IMR-90 (cell line): ENCODE measurements at regions not wholly inside any gene's neighbourhood (a gene's known extent, or its start where the extent isn't known, plus 50 kb on each side); places are given as distances from the start of the nearest gene placed in this dataset.

Experiments used
- ATAC-seq: fragments of 200-7000 bp; cut with Tn5 transposase; 2 replicates; pipeline ENCODE4 v1.9.1; 2020; ENCODE audit warnings: low read depth, mild to moderate bottlenecking, moderate library complexity
- BruUV-seq: library from RNA; stranded (reverse); fragments of 400-500 nt; replicated peaks from 2 replicates; lab custom pipeline; 2021; lab: Mats Ljungman, UMichigan
- CTCF ChIA-PET: fragments of 300-600 bp; formaldehyde crosslinking; extraction: SDS; loops from one replicate; lab custom pipeline; 2021; ENCODE audit warnings: antibody characterized with exemption; lab: Yijun Ruan, JAX
- POLR2A ChIA-PET: fragments of 300-600 bp; sonication (Branson Sonifier 250); formaldehyde crosslinking; loops from one replicate; lab custom pipeline; 2022; ENCODE audit warnings: antibody characterized with exemption; ENCODE audit not compliant: unreplicated experiment; lab: Charles Lee
- DNase-seq: peaks from one replicate; pipeline ENCODE4 v3.0.0; 2013
- H2AFZ ChIP-seq: replicated peaks from 2 replicates; pipeline ENCODE3; 2013; ENCODE audit warnings: low read length, mild to moderate bottlenecking; ENCODE audit not compliant: poor library complexity
- H2AK5ac ChIP-seq: 2 replicates; pipeline ENCODE4 v1.6.1; 2013; ENCODE audit warnings: low read depth, low read length, inconsistent platforms
- H2AK9ac ChIP-seq: replicated peaks from 2 replicates; pipeline ENCODE3; 2013; ENCODE audit warnings: mild to moderate bottlenecking, low read depth, low read length, moderate library complexity; ENCODE audit not compliant: poor library complexity
- H2BK120ac ChIP-seq: 2 replicates; pipeline ENCODE4 v1.6.1; 2013; ENCODE audit warnings: low read depth, low read length, inconsistent platforms
- H2BK15ac ChIP-seq: 3 replicates; pipeline ENCODE4 v1.6.1; 2013; ENCODE audit warnings: low read depth, low read length, inconsistent platforms
- H2BK20ac ChIP-seq: 2 replicates; pipeline ENCODE4 v1.6.1; 2013; ENCODE audit warnings: low read depth, mild to moderate bottlenecking, inconsistent platforms, low read length, moderate library complexity
- H2BK5ac ChIP-seq: 2 replicates; pipeline ENCODE4 v1.6.1; 2013; ENCODE audit warnings: mild to moderate bottlenecking, low read depth, low read length, inconsistent platforms; ENCODE audit not compliant: poor library complexity, severe bottlenecking
- H3K14ac ChIP-seq: replicated peaks from 2 replicates; pipeline ENCODE4 v1.6.1; 2013; ENCODE audit warnings: low read depth, low read length, inconsistent platforms
- H3K18ac ChIP-seq: 2 replicates; pipeline ENCODE4 v1.6.1; 2013; ENCODE audit warnings: low read depth, low read length, control low read depth
- H3K23ac ChIP-seq: 2 replicates; pipeline ENCODE4 v1.6.1; 2013; ENCODE audit warnings: low read depth, low read length, inconsistent platforms
- H3K27ac ChIP-seq: 2 replicates; pipeline ENCODE4 v1.5.1; 2013; ENCODE audit warnings: mild to moderate bottlenecking, control low read depth, low read length; ENCODE audit not compliant: insufficient read depth
- H3K27me3 ChIP-seq: 2 replicates; pipeline ENCODE4 v1.6.1; 2013; ENCODE audit warnings: low read length; ENCODE audit not compliant: control insufficient read depth, insufficient read depth
- H3K36me3 ChIP-seq: 2 replicates; pipeline ENCODE4 v1.6.1; 2013; ENCODE audit warnings: low read length, mixed read lengths; ENCODE audit not compliant: control insufficient read depth, insufficient read depth
- H3K4ac ChIP-seq: 2 replicates; pipeline ENCODE4 v1.6.1; 2013; ENCODE audit warnings: low read depth, low read length, inconsistent platforms
- H3K4me1 ChIP-seq: 2 replicates; pipeline ENCODE4 v1.6.1; 2013; ENCODE audit warnings: low read length, mixed read lengths; ENCODE audit not compliant: control insufficient read depth, insufficient read depth
- H3K4me2 ChIP-seq: 2 replicates; pipeline ENCODE4 v1.6.1; 2013; ENCODE audit warnings: low read depth, mild to moderate bottlenecking, control low read depth, low read length, moderate library complexity
- H3K4me3 ChIP-seq: 2 replicates; pipeline ENCODE4 v1.5.1; 2013; ENCODE audit warnings: low read depth, mild to moderate bottlenecking, control low read depth, low read length, moderate library complexity; ENCODE audit not compliant: insufficient read depth
- H3K56ac ChIP-seq: 2 replicates; pipeline ENCODE4 v1.6.1; 2013; ENCODE audit warnings: low read length, inconsistent platforms; ENCODE audit not compliant: insufficient read depth; ENCODE audit errors: extremely low read depth
- H3K79me1 ChIP-seq, 2 experiments: 2 replicates each; pipeline ENCODE4 v1.6.1; 2013; ENCODE audit warnings: low read length in 2 of 2, inconsistent platforms in 1 of 2, low read depth in 1 of 2
- H3K9ac ChIP-seq: 2 replicates; pipeline ENCODE4 v1.6.1; 2013; ENCODE audit warnings: low read depth, low read length, control low read depth
- H3K9me1 ChIP-seq: 2 replicates; pipeline ENCODE4 v1.6.1; 2013; ENCODE audit warnings: low read length, inconsistent platforms; ENCODE audit not compliant: insufficient read depth
- H3K9me3 ChIP-seq: 2 replicates; pipeline ENCODE4 v1.6.1; 2013; ENCODE audit warnings: low read length; ENCODE audit not compliant: control insufficient read depth, insufficient read depth
- H4K20me1 ChIP-seq: 2 replicates; pipeline ENCODE4 v1.6.1; 2013; ENCODE audit warnings: low read length, inconsistent platforms; ENCODE audit not compliant: insufficient read depth
- H4K5ac ChIP-seq: 2 replicates; pipeline ENCODE4 v1.6.1; 2013; ENCODE audit warnings: mild to moderate bottlenecking, low read depth, low read length, control low read depth
- H4K8ac ChIP-seq, 2 experiments: 2 replicates each; pipeline ENCODE4 v1.6.1; 2013; ENCODE audit warnings: low read depth in 2 of 2, low read length in 2 of 2, control low read depth in 1 of 2, inconsistent platforms in 1 of 2
- H4K91ac ChIP-seq: 2 replicates; pipeline ENCODE4 v1.6.1; 2013; ENCODE audit warnings: low read depth, low read length, inconsistent platforms; ENCODE audit not compliant: insufficient read depth
- CEBPB ChIP-seq: IDR thresholded peaks from 2 replicates; pipeline ENCODE4 v1.6.1; 2012; ENCODE audit warnings: low read depth, low read length, improper control_type of control experiment
- CHD1 ChIP-seq: IDR thresholded peaks from 2 replicates; pipeline ENCODE4 v1.6.1; 2012; ENCODE audit warnings: low read depth, low read length, improper control_type of control experiment
- FOS ChIP-seq: fragments of 150-350 bp; IDR thresholded peaks from 2 replicates; pipeline ENCODE4 v1.6.1; 2016; ENCODE audit warnings: low read depth, low read length
- MAZ ChIP-seq: IDR thresholded peaks from 2 replicates; pipeline ENCODE4 v1.6.1; 2012; ENCODE audit warnings: low read depth, mild to moderate bottlenecking, low read length, improper control_type of control experiment, moderate library complexity, borderline replicate concordance
- MXI1 ChIP-seq: IDR thresholded peaks from 2 replicates; pipeline ENCODE4 v1.6.1; 2012; ENCODE audit warnings: low read depth, mild to moderate bottlenecking, low read length, moderate library complexity, borderline replicate concordance
- NFE2L2 ChIP-seq: fragments of 150-350 bp; IDR thresholded peaks from 2 replicates; pipeline ENCODE4 v1.6.1; 2016; ENCODE audit warnings: low read depth, mild to moderate bottlenecking, low read length
- POLR2A ChIP-seq: IDR thresholded peaks from 2 replicates; pipeline ENCODE4 v1.6.1; 2012; ENCODE audit warnings: mild to moderate bottlenecking, low read depth, low read length
- RAD21 ChIP-seq: IDR thresholded peaks from 2 replicates; pipeline ENCODE4 v1.6.1; 2012; ENCODE audit warnings: low read length, improper control_type of control experiment
- RCOR1 ChIP-seq: IDR thresholded peaks from 2 replicates; pipeline ENCODE4 v1.6.1; 2012; ENCODE audit warnings: mild to moderate bottlenecking, low read length, improper control_type of control experiment; ENCODE audit not compliant: insufficient replicate concordance
- RFX5 ChIP-seq: IDR thresholded peaks from 2 replicates; pipeline ENCODE4 v1.8.0; 2012; ENCODE audit warnings: low read depth, mild to moderate bottlenecking, low read length, moderate library complexity
- WGBS, 2 experiments: methylation state at CpG; one replicate each; pipeline versions ENCODE4 v1.1.5 to v1.1.7; 2013; ENCODE audit warnings: missing lambda C conversion rate in 2 of 2; ENCODE audit not compliant: insufficient read length in 1 of 2; ENCODE audit errors: extremely low coverage in 2 of 2; 5-methylcytosine and 5-hydroxymethylcytosine counted together
- dilution Hi-C: fragments of 300-500 bp; cut with HindIII; formaldehyde crosslinking; loops from one replicate; pipeline ENCODE4 v1.14.3; 2018; ENCODE audit warnings: low sequenced_read_pairs; ENCODE audit not compliant: unreplicated experiment
- in situ Hi-C: fragments of 300-500 bp; cut with MboI; formaldehyde crosslinking; loops from 3 replicates; pipeline ENCODE4 v1.14.3; 2019; ENCODE audit warnings: low sequenced_read_pairs, inconsistent platforms, mixed read lengths
- intact Hi-C: fragments of 100-400 bp; cut with micrococcal nuclease; formaldehyde crosslinking; loops from 2 replicates; pipeline ENCODE4 v1.10.0; 2022
- TF ChIP-seq, protein P1 (sequence below): conservative IDR thresholded peaks from 2 replicates; pipeline ENCODE4 v1.5.1; 2012; ENCODE audit warnings: mild to moderate bottlenecking, low read depth, low read length, improper control_type of control experiment
- TF ChIP-seq, protein P2 (sequence below): fragments of 150-350 bp; IDR thresholded peaks from 2 replicates; pipeline ENCODE4 v1.6.1; 2016; ENCODE audit warnings: low read depth, mild to moderate bottlenecking, low read length, moderate library complexity, borderline replicate concordance

DNA sequence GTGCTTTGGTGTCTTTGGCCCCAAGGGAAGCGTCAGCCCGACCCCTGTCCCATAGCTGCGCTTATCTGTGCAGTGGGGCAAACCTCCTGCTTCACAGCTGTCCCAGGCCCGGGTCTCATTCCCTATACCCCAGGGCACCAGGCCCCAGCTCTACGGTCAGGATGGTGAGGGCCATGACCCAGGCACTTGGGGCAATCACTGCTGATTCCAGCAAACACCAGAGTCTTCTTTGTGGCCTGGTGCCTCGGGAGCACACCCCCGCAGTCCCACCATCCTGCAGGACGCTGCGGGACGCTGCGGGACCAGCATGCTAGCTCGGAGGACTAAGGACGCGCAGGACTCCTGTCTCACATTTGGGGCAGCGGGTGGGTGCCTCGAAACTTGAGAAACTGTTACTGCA is 116.9 kb upstream of the HDAC4 start:
- Histone ChIP-seq H3K4me1 (no peaks in the 10 kb centered on the region), H3K36me3 (no peaks in the 10 kb centered on the region), H3K27ac (no peak overlapping the region), H2AK5ac (no peak overlapping the region), H3K23ac (no peak overlapping the region), H3K9me1 (no peaks in the 10 kb centered on the region), H3K18ac (no peak overlapping the region), H2BK120ac (no peak overlapping the region), H2BK20ac (no peak overlapping the region), H3K4ac (no peak overlapping the region), H2AK9ac (no peak overlapping the region), H3K4me3 (no peak overlapping the region), H3K4me2 (no peak overlapping the region), H4K20me1 (no peaks in the 10 kb centered on the region), H2BK15ac (no peak overlapping the region), H3K56ac (no peak overlapping the region), H3K79me1 (no peaks in the 10 kb centered on the region), H3K27me3 (no peaks in the 10 kb centered on the region), H4K91ac (no peak overlapping the region), H3K9me3 (peaks cover 24% of the 10 kb centered on the region), H3K9ac (no peak overlapping the region), H3K14ac (no peak overlapping the region), H4K8ac (no peak overlapping the region), H2BK5ac (no peak overlapping the region), H4K5ac (no peak overlapping the region), H2AFZ (no peak overlapping the region)
- intact Hi-C loops = no loop called here
- no peak for ATAC-seq
- ChIA-PET POLR2A (no interaction called here), CTCF (no interaction called here)
- DNase-seq = no peak
- in situ Hi-C loops = no loop called here
- TF ChIP-seq RCOR1 (no peak), RAD21 (no peak), RFX5 (no peak), FOS (no peak), MXI1 (no peak), MAZ (no peak), CEBPB (no peak), CHD1 (no peak), NFE2L2 (no peak), POLR2A (no peak)
- TF ChIP-seq, protein P1, sequence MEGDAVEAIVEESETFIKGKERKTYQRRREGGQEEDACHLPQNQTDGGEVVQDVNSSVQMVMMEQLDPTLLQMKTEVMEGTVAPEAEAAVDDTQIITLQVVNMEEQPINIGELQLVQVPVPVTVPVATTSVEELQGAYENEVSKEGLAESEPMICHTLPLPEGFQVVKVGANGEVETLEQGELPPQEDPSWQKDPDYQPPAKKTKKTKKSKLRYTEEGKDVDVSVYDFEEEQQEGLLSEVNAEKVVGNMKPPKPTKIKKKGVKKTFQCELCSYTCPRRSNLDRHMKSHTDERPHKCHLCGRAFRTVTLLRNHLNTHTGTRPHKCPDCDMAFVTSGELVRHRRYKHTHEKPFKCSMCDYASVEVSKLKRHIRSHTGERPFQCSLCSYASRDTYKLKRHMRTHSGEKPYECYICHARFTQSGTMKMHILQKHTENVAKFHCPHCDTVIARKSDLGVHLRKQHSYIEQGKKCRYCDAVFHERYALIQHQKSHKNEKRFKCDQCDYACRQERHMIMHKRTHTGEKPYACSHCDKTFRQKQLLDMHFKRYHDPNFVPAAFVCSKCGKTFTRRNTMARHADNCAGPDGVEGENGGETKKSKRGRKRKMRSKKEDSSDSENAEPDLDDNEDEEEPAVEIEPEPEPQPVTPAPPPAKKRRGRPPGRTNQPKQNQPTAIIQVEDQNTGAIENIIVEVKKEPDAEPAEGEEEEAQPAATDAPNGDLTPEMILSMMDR = no peak
- TF ChIP-seq, protein P2, sequence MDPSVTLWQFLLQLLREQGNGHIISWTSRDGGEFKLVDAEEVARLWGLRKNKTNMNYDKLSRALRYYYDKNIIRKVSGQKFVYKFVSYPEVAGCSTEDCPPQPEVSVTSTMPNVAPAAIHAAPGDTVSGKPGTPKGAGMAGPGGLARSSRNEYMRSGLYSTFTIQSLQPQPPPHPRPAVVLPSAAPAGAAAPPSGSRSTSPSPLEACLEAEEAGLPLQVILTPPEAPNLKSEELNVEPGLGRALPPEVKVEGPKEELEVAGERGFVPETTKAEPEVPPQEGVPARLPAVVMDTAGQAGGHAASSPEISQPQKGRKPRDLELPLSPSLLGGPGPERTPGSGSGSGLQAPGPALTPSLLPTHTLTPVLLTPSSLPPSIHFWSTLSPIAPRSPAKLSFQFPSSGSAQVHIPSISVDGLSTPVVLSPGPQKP = no peak
- BruUV-seq = no TSS peak
- dilution Hi-C loops = no loop called here
- WGBS, 2 experiments = 62% methylated on average over 3 of the region's 16 CpGs; no CpG with 5 or more reads in 1 of the 2 experiments
